ENCODE measurements at regions not wholly inside any gene's neighbourhood (a gene's known extent, or its start where the extent isn't known, plus 50 kb on each side); places are given as distances from the start of the nearest gene placed in this dataset.

- H3K4ac ChIP-seq (replicated peaks; ENCODE audit: insufficient read length, low read depth, low read length), result no peak overlapping the region
- no peaks in the 10 kb centered on the region for H3K79me1 ChIP-seq (ENCODE audit: low read depth, low read length)
- no peaks in the 10 kb centered on the region for H3K36me3 ChIP-seq (ENCODE audit: control insufficient read depth in 2 of 4, insufficient read depth in 4 of 4, low read length in 3 of 4)
- H2BK120ac ChIP-seq (replicated peaks; ENCODE audit: low read depth, low read length), result no peak overlapping the region
- no peaks in the 10 kb centered on the region for H4K20me1 ChIP-seq (replicated peaks in 1 of 2; ENCODE audit: control insufficient read depth in 1 of 2, insufficient read depth in 2 of 2, low read length in 2 of 2)
- no peak overlapping the region for H3K27ac ChIP-seq (ENCODE audit: low read depth, low read length)
- H3K4me1 ChIP-seq (replicated peaks in 1 of 4; ENCODE audit: control insufficient read depth in 3 of 4, insufficient read depth in 4 of 4, low read length in 3 of 4), result no peaks in the 10 kb centered on the region
- no peak overlapping the region for H4K8ac ChIP-seq (ENCODE audit: extremely low read depth, insufficient read depth, low read length)
- H2BK12ac ChIP-seq (ENCODE audit: low read depth, low read length), result no peak overlapping the region
- H3K9ac ChIP-seq (replicated peaks in 1 of 4; ENCODE audit: extremely low read depth in 1 of 4, low read depth in 3 of 4, low read length in 3 of 4), result no peak overlapping the region
- no peak overlapping the region for H2AFZ ChIP-seq (ENCODE audit: low read length)
- H3K23me2 ChIP-seq (ENCODE audit: low read depth, low read length), result no peaks in the 10 kb centered on the region
- no peak for DNase-seq (ENCODE audit: low read depth in 1 of 2, low spot score in 2 of 2)
- WGBS, 2 experiments (ENCODE audit: extremely low coverage in 1 of 2, insufficient coverage in 1 of 2, insufficient read length in 1 of 2, insufficient replicate concordance in 2 of 2, low coverage in 1 of 2, low lambda C conversion rate in 2 of 2, missing lambda C conversion rate in 1 of 2), result 79% methylated on average over 2 of the region's 2 CpGs; no CpG with 5 or more reads in 1 of the 2 experiments
- no peak overlapping the region for H3K4me3 ChIP-seq (ENCODE audit: extremely low read depth in 1 of 4, insufficient read depth in 2 of 4, low read depth in 3 of 4, low read length in 4 of 4)
- no peak overlapping the region for H2BK15ac ChIP-seq (ENCODE audit: low read length)
- peaks cover 0 to 5% of the 10 kb centered on the region in 2 experiments; a peak in 1 of 4 replicates for H3K9me3 ChIP-seq (ENCODE audit: insufficient read depth in 2 of 2, low read depth in 1 of 2, low read length in 1 of 2)
- H3K79me2 ChIP-seq (ENCODE audit: control insufficient read depth in 1 of 2, insufficient read depth in 2 of 2, low read length in 2 of 2), result no peaks in the 10 kb centered on the region
- H4K91ac ChIP-seq (replicated peaks; ENCODE audit: insufficient read length, low read length), result no peak overlapping the region
- H3K56ac ChIP-seq (replicated peaks; ENCODE audit: insufficient read length, low read depth, low read length), result no peak overlapping the region
- H3K27me3 ChIP-seq (replicated peaks in 1 of 4; ENCODE audit: control insufficient read depth in 3 of 4, extremely low read depth in 1 of 4, insufficient read depth in 3 of 4, low read length in 3 of 4), result no peaks in the 10 kb centered on the region
- H2AK5ac ChIP-seq (ENCODE audit: low read depth, low read length), result no peak overlapping the region
- no peak overlapping the region for H3K23ac ChIP-seq (ENCODE audit: insufficient read length)
- H3K4me2 ChIP-seq (ENCODE audit: insufficient read depth in 1 of 2, low read depth in 2 of 2, low read length in 2 of 2), result no peak overlapping the region
- no peak overlapping the region for H2BK20ac ChIP-seq (ENCODE audit: low read length)
- ChIA-PET POLR2A (ENCODE audit: partially characterized antibody) (no interaction called here), CTCF (ENCODE audit: partially characterized antibody) (no interaction called here)
- no peak overlapping the region for H4K5ac ChIP-seq (ENCODE audit: insufficient read length, low read depth, low read length)
- no peak overlapping the region for H3K18ac ChIP-seq (ENCODE audit: extremely low read depth, low read length)
- no peak overlapping the region for H2BK5ac ChIP-seq (ENCODE audit: low read depth, low read length)
- H3K14ac ChIP-seq (ENCODE audit: insufficient read length), result no peak overlapping the region
- FAIRE-seq, result no peak
- TF ChIP-seq RFX5 (IDR thresholded peaks at IDR 0.05; ENCODE audit: borderline replicate concordance, low read depth, low read length) (no peak), POLR2AphosphoS5 (IDR thresholded peaks at IDR 0.05; ENCODE audit: low read depth, low read length) (no peak), TEAD4 (IDR thresholded peaks at IDR 0.05; ENCODE audit: low read depth, low read length) (no peak), TAF7 (optimal IDR thresholded peaks at IDR 0.05; ENCODE audit: borderline replicate concordance, low read depth, low read length) (no peak), BCL11A (IDR thresholded peaks at IDR 0.05; ENCODE audit: low read depth in 2 of 2, low read length in 2 of 2) (no peak), CEBPB (IDR thresholded peaks at IDR 0.05; ENCODE audit: low read depth, low read length) (no peak), SAP30 (IDR thresholded peaks at IDR 0.05; ENCODE audit: insufficient read depth, insufficient replicate concordance, low read length) (no peak), RAD21 (IDR thresholded peaks at IDR 0.05 in 1 of 2, conservative IDR thresholded peaks at IDR 0.05 in 1 of 2; ENCODE audit: low read depth in 2 of 2, low read length in 2 of 2) (no peak), NRF1 (IDR thresholded peaks at IDR 0.05; ENCODE audit: low read depth, low read length) (no peak), CTBP2 (IDR thresholded peaks at IDR 0.05; ENCODE audit: borderline replicate concordance, insufficient read depth, insufficient read length, low read length) (no peak), JUND (IDR thresholded peaks at IDR 0.05; ENCODE audit: low read length) (no peak), GTF2F1 (IDR thresholded peaks at IDR 0.05; ENCODE audit: borderline replicate concordance, low read depth, low read length) (no peak), EGR1 (IDR thresholded peaks at IDR 0.05; ENCODE audit: borderline replicate concordance, low read depth, low read length) (no peak), CHD2 (IDR thresholded peaks at IDR 0.05; ENCODE audit: low read length) (no peak), FOSL1 (IDR thresholded peaks at IDR 0.05; ENCODE audit: insufficient read depth, low read depth, low read length) (no peak), KDM1A (IDR thresholded peaks at IDR 0.05; ENCODE audit: borderline replicate concordance, low read length) (no peak)
Measured at GRCh38 chr2:13770279-13770678, 862.2 kb upstream of the LRATD1 start.

Data from H1 (cell line).